GM21390 (cell line): ENCODE measurements at regions not wholly inside any gene's neighbourhood (a gene's known extent, or its start where the extent isn't known, plus 50 kb on each side); places are given as distances from the start of the nearest gene placed in this dataset.

Source experiments
- ATAC-seq: cut with Tn5 transposase; IDR thresholded peaks from one replicate; pipeline ENCODE4 v1.9.1; 2021; ENCODE audit not compliant: unreplicated experiment

DNA sequence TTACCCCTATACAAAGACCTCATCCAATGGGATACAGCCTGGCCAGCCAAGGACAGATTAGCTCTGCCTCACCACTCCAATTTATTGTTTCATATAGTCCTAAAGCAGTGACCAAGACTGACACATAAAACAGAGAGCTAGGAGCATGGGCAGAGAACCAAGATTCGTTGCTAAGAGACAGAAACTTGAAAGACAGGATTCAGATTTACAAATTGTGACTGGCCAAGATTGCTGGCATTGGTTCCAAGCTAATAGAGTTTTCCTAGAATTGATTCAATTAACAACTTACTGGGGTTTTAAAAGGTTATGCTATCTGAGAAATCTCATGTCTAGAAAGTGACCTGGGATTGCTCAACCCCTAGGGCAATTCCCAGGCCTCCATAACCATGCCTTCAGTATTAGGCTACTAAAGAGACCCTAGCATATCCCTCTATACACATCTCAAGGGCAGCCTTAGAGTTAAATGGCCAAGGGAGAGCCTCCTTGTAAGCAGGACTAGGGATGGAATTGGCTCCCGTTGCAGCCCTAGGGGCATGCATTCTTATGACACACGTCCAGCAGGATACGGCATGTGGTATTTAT lies 75.6 kb downstream of the ICOS start:
- ATAC-seq: no peak

- ATAC-seq: no peak
These were observed 78.7 kb downstream of the ICOS start for GRCh38 chr2:204015118-204015843.

- no peak for ATAC-seq
These were observed 82.2 kb downstream of the ICOS start for GRCh38 chr2:204018717-204019116.

DNA sequence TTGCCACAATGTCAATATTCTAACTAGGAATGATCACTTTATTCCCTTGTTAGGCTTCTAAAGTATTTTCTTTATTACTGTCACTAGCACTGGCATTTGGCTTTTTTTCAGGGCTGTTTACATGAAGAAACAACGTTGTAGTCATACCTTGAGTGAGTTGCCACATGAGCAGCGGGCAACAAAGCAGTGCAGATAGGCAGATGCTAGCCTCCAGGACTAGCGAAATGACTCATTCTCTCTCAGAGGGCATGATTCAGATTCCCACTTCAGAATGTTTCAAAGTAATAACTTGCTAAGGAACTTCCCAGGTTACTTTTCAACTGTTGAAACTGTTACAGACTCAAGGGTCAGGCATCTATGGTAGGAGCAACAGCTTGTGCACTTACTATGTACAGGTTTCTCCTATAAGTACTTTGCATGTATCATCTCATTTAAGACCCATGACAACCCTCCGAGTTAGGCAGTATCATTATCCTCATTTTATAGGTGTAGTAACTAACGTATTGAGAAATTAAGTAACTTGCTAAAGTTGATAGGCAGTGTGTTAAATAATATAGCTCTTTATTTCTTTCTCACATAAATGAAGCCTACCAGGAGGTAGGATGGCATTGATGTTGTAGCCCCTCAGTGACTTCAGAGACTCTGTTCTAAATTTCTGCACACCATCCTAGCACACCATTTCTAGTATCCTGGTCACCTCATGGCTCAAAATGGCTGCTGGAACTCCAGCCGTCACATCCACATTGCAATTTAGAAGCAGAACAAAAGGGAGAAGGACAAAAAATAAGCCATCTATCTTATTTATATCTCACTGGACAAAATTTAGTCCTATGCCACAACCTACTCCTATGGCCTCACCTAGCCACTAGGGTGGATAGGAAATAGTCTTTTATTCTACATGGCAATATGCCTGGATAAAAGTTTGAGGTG lies 83.3 kb downstream of the ICOS start:
- peak; percentile 77 for ATAC-seq

DNA sequence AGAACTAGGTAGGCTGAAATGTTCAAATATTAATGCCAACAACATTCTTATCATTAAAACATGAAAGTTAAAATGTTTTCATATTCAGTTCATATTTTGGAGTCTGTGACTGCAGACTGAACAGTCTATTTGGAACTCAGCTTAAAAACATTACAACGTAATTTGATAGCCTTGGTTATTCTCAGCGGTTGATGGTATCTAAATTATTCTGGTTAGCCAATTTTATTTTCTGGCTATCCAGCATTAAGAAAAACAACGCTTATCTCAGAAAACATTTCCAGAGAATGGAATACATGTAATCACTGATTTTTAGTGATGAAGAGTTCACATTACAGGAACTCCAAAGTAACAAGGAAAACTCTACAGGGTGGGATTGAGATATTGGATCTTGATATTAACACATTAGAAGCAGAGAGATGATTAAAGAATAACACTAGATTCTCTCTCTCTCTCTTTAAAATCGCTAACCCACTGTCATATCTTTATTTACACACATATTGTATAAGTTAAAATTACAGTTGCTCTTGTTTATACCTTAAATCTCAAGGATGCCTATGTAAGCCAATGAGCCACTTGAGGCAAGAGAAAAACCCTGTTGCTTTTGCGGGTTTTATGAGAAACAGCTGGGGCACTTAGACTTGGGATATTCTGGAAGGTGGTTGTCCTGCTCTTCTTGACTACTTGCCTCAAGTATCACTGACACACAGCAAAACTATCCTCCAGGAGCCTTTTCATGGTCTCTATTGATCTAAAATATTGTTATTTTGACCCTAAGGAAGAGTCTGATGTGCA lies 84.9 kb downstream of the ICOS start:
- ATAC-seq: no peak

DNA sequence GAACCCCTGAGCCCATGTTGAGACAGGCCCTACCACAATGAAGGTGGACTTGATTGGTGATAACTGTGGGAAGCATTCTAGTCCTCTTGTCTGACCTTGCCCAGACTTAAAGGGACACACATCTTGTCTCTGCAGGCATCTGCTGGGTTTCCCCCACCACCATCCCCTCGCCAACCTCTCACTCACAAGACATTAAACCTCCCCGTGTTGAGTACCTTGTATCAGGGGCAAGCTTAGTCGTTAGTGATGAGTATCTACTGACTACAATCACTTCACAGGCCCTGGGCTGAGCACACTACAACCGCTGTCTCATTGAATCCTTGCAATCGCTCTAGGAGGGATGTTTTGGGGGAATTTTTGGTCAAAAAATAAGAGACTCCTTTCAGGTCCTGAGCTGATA lies 86.0 kb downstream of the ICOS start:
- no peak for ATAC-seq

DNA sequence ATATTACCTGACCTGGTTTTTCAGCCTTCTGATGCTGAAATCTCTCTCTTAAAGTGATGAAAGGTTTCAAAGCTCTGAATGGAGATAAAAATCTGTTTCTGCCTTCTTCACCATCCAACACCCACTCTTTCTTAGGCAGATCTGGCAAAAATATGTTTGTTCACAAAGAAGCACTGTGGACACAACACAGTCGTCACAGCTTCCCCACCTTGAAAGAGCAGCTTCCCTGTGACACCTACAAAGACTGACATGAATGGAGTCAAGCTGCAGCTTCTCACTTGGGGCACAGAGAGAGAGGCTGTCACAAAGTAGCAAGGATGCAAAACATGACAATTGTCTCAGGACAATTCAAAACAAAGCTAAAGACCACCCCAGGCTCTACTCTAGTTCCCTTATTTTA lies 86.5 kb downstream of the ICOS start:
- ATAC-seq: no peak

GRCh38 chr2:204024503-204024902 lies 87.9 kb downstream of the ICOS start:
- ATAC-seq: no peak

DNA sequence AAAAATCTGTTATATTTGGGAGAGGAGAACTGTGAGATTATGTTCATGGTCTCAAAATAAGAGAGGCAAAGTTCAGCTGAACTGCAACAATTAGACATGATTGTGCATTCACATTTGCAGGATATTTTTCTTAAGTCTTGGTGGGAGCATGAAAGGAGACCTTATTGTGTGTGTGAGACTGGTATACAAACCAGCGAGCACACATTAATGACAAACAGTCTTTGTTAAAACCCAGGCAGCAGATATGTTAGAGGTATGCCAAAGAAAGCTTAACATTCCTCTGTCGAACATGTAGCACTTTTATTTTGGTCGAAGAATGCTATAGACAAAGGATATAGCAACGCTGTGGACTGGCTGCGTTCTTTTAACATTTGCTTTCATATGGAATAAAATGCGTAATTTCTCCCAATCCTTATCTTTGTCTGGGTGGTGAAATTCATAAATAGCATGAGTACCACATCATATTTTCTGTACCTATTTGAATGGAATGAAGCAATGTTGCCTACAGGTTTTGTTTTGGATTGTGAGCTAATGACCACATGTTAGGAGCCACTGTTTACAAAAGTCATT lies 88.4 kb downstream of the ICOS start:
- no peak for ATAC-seq

GRCh38 chr2:204026294-204026693 lies 89.7 kb downstream of the ICOS start:
- no peak for ATAC-seq

GRCh38 chr2:204027091-204027490 lies 90.5 kb downstream of the ICOS start:
- peak; percentile 89 for ATAC-seq

- no peak for ATAC-seq
These were observed 93.8 kb downstream of the ICOS start for GRCh38 chr2:204030322-204030721.

- no peak for ATAC-seq
These were observed 94.5 kb downstream of the ICOS start for GRCh38 chr2:204031056-204031455.

DNA sequence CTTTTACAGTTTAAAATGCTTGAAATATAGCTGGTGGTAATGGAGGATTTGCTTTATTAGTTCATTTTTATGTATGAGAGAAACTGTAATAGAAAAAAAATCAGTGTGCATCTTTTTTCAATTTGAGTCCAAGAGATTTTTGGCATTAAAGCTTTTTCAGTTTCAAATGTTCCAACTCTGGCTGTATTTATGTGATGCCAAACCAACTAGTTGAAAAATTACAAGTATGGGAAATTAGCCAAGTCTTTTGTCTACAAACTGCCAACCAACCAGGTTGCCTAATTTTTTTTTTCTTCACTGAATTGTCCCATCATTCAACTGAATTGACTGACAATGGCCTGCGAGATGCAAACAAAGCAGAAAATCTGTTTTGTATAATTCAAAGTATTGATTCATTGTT lies 95.7 kb downstream of the ICOS start:
- ATAC-seq: no peak

DNA sequence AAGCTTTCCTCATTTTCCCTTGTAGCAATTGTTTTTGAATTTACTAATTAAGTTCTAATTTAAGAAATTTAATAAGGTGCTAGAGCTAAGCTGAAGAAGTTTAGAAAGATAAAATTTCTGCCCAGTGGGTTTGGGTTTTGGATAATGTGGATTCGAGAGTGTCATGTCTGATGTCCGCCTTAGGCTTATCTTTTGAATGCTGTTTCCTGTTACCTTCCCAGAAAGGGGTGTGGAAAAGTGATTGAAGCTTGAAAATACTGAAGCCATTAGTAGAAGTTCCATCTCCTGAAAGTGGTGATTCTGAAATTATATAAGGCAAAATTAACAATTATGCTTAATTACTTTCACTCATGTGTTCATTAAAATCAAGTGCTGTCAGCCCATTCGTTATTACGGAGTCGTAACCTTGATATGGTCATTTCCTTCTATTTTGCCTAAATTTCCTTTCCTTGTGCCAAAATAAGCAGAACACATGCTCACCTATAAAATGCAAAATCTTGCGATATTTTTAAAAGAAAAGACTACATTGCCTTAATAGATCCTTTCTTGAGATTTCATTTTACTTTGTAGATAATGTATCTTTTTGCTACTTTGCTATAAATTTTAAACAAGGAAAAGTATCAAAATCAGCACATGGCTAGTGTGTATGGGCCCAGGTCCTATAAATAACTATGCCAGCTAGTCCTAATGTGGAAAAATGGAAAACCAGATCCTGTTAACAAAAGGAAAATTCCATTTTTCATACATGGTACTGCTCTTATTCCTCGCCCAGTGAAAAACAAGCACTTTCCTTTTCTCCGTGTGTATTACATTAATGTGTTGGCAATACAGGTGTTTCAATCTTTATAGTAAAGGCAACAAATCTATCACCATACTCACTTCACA lies 97.3 kb downstream of the ICOS start:
- ATAC-seq: no peak

GRCh38 chr2:204036706-204037105 lies 100.1 kb downstream of the ICOS start:
- no peak for ATAC-seq

GRCh38 chr2:204037286-204037685 lies 100.7 kb downstream of the ICOS start:
- ATAC-seq: no peak

GRCh38 chr2:204039298-204039838 lies 102.8 kb downstream of the ICOS start:
- ATAC-seq: no peak

DNA sequence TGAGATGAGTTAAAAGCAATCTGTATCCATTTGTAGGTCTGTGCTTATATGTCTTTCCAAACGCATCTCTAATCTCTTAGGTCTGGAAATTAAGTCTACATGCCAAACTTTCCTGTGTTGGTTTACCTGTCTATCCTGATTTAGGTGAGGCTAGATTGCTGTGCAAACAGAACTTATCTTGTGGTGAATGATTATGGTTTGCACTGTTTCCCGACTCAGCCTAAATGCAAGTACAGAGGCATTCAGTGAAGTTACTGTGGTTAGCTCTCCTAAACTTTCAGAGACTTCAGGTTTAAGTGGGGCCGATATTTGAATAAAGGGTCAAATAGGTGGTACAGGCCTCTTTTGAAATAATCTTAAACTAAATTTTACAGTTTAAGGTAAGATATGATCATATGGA lies 103.5 kb downstream of the ICOS start:
- ATAC-seq: no peak
